ENCODE measurements at regions not wholly inside any gene's neighbourhood (a gene's known extent, or its start where the extent isn't known, plus 50 kb on each side); places are given as distances from the start of the nearest gene placed in this dataset.

DNA sequence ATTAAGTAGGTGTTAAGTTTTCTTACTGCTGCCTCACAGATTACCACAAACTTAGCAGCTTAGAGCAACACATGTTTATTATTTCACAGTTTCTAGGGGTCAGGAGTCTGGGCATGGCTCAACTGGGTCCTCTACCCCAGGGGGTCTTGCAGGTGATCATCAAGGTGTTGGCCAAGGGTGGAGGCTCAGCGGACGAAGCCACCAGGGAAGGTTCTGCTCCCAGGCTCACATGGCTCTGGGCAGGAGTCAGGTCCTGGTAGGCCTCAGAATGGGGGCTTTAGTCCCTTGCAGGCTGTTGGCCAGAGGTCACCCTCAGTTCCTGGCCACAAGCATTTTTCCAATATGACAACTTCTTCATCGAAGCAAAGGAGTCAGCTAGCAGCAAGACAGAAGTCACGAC, 362.5 kb downstream of the PREX1 start:
- TF ChIP-seq, protein P1, sequence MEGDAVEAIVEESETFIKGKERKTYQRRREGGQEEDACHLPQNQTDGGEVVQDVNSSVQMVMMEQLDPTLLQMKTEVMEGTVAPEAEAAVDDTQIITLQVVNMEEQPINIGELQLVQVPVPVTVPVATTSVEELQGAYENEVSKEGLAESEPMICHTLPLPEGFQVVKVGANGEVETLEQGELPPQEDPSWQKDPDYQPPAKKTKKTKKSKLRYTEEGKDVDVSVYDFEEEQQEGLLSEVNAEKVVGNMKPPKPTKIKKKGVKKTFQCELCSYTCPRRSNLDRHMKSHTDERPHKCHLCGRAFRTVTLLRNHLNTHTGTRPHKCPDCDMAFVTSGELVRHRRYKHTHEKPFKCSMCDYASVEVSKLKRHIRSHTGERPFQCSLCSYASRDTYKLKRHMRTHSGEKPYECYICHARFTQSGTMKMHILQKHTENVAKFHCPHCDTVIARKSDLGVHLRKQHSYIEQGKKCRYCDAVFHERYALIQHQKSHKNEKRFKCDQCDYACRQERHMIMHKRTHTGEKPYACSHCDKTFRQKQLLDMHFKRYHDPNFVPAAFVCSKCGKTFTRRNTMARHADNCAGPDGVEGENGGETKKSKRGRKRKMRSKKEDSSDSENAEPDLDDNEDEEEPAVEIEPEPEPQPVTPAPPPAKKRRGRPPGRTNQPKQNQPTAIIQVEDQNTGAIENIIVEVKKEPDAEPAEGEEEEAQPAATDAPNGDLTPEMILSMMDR (conservative IDR thresholded peaks at IDR 0.05) = no peak
- no peak for TF ChIP-seq EZH2 (IDR thresholded peaks at IDR 0.05; ENCODE audit: low read depth)
